ENCODE measurements at regions not wholly inside any gene's neighbourhood (a gene's known extent, or its start where the extent isn't known, plus 50 kb on each side); places are given as distances from the start of the nearest gene placed in this dataset.
A peak's percentile ranks its signal among the peaks of the same experiment; 100 is the strongest.

DNA sequence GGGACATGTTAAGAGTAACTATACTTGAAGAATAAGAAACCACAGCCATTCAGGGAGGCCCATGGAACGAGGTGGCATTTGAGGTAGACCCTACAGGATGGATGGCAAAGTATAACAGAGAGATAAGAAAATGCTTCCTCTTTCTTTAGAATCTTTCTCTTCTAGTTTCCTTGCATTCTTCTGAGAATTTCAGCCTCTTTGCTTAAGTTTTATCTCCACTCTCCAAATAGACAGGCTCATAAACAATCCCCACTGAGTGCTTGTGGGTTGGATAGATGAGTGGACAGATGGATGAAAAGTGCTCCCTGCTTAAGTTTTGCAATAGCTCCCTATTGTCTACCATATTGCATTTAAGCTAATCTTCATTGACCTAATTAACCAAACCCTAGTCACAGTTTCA, 103.7 kb downstream of the MEX3B start (continued):
- TF ChIP-seq, protein P1, sequence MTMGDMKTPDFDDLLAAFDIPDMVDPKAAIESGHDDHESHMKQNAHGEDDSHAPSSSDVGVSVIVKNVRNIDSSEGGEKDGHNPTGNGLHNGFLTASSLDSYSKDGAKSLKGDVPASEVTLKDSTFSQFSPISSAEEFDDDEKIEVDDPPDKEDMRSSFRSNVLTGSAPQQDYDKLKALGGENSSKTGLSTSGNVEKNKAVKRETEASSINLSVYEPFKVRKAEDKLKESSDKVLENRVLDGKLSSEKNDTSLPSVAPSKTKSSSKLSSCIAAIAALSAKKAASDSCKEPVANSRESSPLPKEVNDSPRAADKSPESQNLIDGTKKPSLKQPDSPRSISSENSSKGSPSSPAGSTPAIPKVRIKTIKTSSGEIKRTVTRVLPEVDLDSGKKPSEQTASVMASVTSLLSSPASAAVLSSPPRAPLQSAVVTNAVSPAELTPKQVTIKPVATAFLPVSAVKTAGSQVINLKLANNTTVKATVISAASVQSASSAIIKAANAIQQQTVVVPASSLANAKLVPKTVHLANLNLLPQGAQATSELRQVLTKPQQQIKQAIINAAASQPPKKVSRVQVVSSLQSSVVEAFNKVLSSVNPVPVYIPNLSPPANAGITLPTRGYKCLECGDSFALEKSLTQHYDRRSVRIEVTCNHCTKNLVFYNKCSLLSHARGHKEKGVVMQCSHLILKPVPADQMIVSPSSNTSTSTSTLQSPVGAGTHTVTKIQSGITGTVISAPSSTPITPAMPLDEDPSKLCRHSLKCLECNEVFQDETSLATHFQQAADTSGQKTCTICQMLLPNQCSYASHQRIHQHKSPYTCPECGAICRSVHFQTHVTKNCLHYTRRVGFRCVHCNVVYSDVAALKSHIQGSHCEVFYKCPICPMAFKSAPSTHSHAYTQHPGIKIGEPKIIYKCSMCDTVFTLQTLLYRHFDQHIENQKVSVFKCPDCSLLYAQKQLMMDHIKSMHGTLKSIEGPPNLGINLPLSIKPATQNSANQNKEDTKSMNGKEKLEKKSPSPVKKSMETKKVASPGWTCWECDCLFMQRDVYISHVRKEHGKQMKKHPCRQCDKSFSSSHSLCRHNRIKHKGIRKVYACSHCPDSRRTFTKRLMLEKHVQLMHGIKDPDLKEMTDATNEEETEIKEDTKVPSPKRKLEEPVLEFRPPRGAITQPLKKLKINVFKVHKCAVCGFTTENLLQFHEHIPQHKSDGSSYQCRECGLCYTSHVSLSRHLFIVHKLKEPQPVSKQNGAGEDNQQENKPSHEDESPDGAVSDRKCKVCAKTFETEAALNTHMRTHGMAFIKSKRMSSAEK (CRISPR knock-in tag; IDR thresholded peaks at IDR 0.05; ENCODE audit: borderline replicate concordance) = no peak
- no peak for TF ChIP-seq NR1H2 (CRISPR knock-in tag; IDR thresholded peaks at IDR 0.05)
- no peak for TF ChIP-seq NR2C2 (CRISPR knock-in tag; IDR thresholded peaks at IDR 0.05)
- no peak for TF ChIP-seq MYBL2 (CRISPR knock-in tag; IDR thresholded peaks at IDR 0.05)
- TF ChIP-seq, protein P2, sequence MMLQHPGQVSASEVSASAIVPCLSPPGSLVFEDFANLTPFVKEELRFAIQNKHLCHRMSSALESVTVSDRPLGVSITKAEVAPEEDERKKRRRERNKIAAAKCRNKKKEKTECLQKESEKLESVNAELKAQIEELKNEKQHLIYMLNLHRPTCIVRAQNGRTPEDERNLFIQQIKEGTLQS (CRISPR knock-in tag; conservative IDR thresholded peaks at IDR 0.05) = no peak
- TF ChIP-seq CBFB (CRISPR knock-in tag; IDR thresholded peaks at IDR 0.05; ENCODE audit: low read depth) = no peak
- no peak for TF ChIP-seq GABPB1 (CRISPR knock-in tag; IDR thresholded peaks at IDR 0.05)
- TF ChIP-seq, protein P3, sequence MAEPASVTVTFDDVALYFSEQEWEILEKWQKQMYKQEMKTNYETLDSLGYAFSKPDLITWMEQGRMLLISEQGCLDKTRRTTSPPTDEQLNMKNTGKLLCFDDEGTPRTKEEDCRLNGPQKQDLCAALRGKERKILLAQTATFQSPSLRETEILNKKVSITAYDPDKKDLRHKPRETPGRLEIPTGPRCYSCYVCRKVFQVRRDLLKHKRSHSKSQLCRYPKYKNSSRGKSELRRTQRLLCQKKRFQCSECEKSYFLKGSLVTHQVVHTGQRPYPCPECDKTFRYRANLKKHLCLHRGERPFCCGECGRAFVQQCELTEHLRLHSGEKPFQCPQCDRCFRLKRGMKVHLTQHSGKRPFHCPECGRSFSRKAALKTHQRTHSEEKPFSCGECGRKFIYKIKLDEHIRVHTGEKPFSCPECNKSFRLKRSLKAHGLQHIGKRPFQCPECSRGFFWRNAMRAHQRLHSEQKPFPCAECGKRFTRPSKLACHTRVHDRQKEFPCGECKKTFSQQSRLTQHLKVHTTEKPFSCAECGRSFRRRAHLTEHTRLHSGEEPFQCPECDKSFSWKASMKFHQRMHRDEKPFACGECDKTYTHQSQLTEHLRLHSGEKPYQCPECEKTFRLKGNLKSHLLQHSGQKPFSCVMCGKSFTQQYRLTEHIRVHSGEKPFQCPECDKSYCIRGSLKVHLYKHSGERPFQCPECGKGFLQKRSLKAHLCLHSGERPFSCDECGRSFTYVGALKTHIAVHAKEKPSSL (CRISPR knock-in tag; conservative IDR thresholded peaks at IDR 0.05) = no peak

DNA sequence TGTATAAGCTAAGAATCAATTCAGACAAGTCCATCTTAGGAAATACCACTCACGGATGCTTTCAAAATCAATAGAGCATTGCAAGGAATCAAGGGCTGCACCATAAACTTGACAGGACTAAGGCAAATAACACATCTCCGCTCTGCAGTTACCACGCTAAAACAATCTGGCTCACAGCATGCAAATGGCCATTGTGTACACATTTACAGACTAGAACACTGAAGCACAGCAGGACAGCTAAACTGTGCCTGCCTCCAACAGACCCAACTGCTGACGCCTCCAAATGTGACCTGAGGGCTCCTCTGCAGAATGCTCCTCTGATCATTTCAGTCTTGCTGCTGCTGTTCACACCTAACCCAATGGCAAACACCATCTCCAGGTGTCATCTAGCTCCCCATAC, 104.3 kb downstream of the MEX3B start:
- H3K4me1 Mint-ChIP-seq = peaks cover 20% of the 10 kb centered on the region
- no peak overlapping the region for H3K27ac Mint-ChIP-seq
- H3K9me3 Mint-ChIP-seq = no peaks in the 10 kb centered on the region
- ATAC-seq (peak; percentile 48), DNase-seq (ENCODE audit: low spot score) (no peak)
- H3K27me3 Mint-ChIP-seq (ENCODE audit: low read depth) = peaks cover 15% of the 10 kb centered on the region; the same call in 1 of the 2 replicates
- TF ChIP-seq, protein P3 (CRISPR knock-in tag; conservative IDR thresholded peaks at IDR 0.05) = no peak
- no peak for TF ChIP-seq KAT7 (CRISPR knock-in tag; IDR thresholded peaks at IDR 0.05; ENCODE audit: borderline replicate concordance)
- TF ChIP-seq, protein P4, sequence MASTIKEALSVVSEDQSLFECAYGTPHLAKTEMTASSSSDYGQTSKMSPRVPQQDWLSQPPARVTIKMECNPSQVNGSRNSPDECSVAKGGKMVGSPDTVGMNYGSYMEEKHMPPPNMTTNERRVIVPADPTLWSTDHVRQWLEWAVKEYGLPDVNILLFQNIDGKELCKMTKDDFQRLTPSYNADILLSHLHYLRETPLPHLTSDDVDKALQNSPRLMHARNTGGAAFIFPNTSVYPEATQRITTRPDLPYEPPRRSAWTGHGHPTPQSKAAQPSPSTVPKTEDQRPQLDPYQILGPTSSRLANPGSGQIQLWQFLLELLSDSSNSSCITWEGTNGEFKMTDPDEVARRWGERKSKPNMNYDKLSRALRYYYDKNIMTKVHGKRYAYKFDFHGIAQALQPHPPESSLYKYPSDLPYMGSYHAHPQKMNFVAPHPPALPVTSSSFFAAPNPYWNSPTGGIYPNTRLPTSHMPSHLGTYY (CRISPR knock-in tag; IDR thresholded peaks at IDR 0.05) = no peak
- TF ChIP-seq NFATC4 (CRISPR knock-in tag; IDR thresholded peaks at IDR 0.05) = no peak
- TF ChIP-seq, protein P2 (CRISPR knock-in tag; conservative IDR thresholded peaks at IDR 0.05) = no peak
- no peak for TF ChIP-seq RELA (CRISPR knock-in tag; IDR thresholded peaks at IDR 0.05; ENCODE audit: borderline replicate concordance)
- TF ChIP-seq SP1 (CRISPR knock-in tag; conservative IDR thresholded peaks at IDR 0.05) = no peak
- ChIA-PET POLR2A (no interaction called here), CTCF (interaction anchor here (0.6 to 2.7 kb wide), 2 partner anchors 128 to 273 kb away, joined by 3 to 11 read pairs; no protein-coding TSS in a partner anchor)
- H3K36me3 Mint-ChIP-seq = no peaks in the 10 kb centered on the region; the same call in 1 of the 2 replicates
- no peak overlapping the region for H3K4me3 Mint-ChIP-seq
